ENCODE measurements at regions not wholly inside any gene's neighbourhood (a gene's known extent, or its start where the extent isn't known, plus 50 kb on each side); places are given as distances from the start of the nearest gene placed in this dataset.

DNA sequence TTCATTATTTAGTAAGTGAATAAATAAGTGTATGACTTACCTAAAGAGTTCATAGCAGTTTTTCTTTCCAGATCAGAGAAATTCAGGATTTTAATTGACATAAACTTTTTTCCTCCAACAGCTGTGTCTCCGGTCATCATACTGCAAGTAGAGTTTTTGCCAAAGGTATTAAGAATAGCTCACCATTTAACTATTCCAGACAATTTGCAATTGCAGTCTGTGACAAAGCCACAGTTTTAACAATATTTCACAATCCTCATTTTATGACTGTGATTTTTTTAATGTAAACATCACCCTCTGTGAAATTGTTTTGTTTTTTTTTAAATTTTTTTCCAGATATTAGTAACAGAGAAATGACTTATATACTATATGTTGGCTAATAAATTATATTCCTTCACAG, 199.1 kb downstream of the TRIB2 start:
- TF ChIP-seq, protein P1, sequence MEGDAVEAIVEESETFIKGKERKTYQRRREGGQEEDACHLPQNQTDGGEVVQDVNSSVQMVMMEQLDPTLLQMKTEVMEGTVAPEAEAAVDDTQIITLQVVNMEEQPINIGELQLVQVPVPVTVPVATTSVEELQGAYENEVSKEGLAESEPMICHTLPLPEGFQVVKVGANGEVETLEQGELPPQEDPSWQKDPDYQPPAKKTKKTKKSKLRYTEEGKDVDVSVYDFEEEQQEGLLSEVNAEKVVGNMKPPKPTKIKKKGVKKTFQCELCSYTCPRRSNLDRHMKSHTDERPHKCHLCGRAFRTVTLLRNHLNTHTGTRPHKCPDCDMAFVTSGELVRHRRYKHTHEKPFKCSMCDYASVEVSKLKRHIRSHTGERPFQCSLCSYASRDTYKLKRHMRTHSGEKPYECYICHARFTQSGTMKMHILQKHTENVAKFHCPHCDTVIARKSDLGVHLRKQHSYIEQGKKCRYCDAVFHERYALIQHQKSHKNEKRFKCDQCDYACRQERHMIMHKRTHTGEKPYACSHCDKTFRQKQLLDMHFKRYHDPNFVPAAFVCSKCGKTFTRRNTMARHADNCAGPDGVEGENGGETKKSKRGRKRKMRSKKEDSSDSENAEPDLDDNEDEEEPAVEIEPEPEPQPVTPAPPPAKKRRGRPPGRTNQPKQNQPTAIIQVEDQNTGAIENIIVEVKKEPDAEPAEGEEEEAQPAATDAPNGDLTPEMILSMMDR (IDR thresholded peaks at IDR 0.05; ENCODE audit: insufficient read depth, low read length) = no peak
- TF ChIP-seq POLR2AphosphoS5 (IDR thresholded peaks at IDR 0.05; ENCODE audit: low read depth) (no peak), GABPA (IDR thresholded peaks at IDR 0.05; ENCODE audit: low read depth) (no peak), SPI1 (IDR thresholded peaks at IDR 0.05; ENCODE audit: borderline replicate concordance, low read depth) (no peak)
- TF ChIP-seq, protein P2, sequence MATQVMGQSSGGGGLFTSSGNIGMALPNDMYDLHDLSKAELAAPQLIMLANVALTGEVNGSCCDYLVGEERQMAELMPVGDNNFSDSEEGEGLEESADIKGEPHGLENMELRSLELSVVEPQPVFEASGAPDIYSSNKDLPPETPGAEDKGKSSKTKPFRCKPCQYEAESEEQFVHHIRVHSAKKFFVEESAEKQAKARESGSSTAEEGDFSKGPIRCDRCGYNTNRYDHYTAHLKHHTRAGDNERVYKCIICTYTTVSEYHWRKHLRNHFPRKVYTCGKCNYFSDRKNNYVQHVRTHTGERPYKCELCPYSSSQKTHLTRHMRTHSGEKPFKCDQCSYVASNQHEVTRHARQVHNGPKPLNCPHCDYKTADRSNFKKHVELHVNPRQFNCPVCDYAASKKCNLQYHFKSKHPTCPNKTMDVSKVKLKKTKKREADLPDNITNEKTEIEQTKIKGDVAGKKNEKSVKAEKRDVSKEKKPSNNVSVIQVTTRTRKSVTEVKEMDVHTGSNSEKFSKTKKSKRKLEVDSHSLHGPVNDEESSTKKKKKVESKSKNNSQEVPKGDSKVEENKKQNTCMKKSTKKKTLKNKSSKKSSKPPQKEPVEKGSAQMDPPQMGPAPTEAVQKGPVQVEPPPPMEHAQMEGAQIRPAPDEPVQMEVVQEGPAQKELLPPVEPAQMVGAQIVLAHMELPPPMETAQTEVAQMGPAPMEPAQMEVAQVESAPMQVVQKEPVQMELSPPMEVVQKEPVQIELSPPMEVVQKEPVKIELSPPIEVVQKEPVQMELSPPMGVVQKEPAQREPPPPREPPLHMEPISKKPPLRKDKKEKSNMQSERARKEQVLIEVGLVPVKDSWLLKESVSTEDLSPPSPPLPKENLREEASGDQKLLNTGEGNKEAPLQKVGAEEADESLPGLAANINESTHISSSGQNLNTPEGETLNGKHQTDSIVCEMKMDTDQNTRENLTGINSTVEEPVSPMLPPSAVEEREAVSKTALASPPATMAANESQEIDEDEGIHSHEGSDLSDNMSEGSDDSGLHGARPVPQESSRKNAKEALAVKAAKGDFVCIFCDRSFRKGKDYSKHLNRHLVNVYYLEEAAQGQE (IDR thresholded peaks at IDR 0.05; ENCODE audit: insufficient replicate concordance, low read depth) = no peak
